CD14-positive monocyte (primary cell): ENCODE measurements at regions not wholly inside any gene's neighbourhood (a gene's known extent, or its start where the extent isn't known, plus 50 kb on each side); places are given as distances from the start of the nearest gene placed in this dataset.

Experiments
- DNase-seq, 3 donors: peaks; one replicate each; pipeline ENCODE4 v3.0.0-alpha.2; 2011 to 2022
- H2AFZ ChIP-seq: 2 replicates; pipeline ENCODE4 v1.6.0; 2012; ENCODE audit warnings: mild to moderate bottlenecking, low read depth, low read length, inconsistent platforms; ENCODE audit not compliant: insufficient read depth, poor library complexity, severe bottlenecking
- H3K27ac ChIP-seq, 2 donors: 1 replicate in 1 of 2; 2 replicates in 1 of 2; pipeline ENCODE4 v1.5.1; 2012 to 2013; ENCODE audit warnings: low read length in 2 of 2, control low read depth in 1 of 2, inconsistent platforms in 1 of 2, low read depth in 1 of 2, mild to moderate bottlenecking in 1 of 2
- H3K27me3 ChIP-seq, 2 donors: one replicate each; pipeline versions ENCODE4 v1.6.0 to v1.6.1; 2011 to 2013; ENCODE audit warnings: low read length in 2 of 2; ENCODE audit not compliant: control insufficient read depth in 2 of 2, insufficient read depth in 2 of 2
- H3K36me3 ChIP-seq, 2 donors: replicated peaks in 1 of 2; 1 replicate in 1 of 2; 2 replicates in 1 of 2; pipeline versions ENCODE4 v1.5.1 to v1.6.1; 2012 to 2013; ENCODE audit warnings: low read length in 2 of 2, control low read depth in 1 of 2, inconsistent platforms in 1 of 2, mild to moderate bottlenecking in 1 of 2; ENCODE audit not compliant: insufficient read depth in 2 of 2, control insufficient read depth in 1 of 2
- H3K4me1 ChIP-seq, 2 donors: 1 replicate in 1 of 2; 2 replicates in 1 of 2; pipeline versions ENCODE4 v1.5.1 to v1.6.1; 2012 to 2013; ENCODE audit warnings: low read length in 2 of 2, control low read depth in 1 of 2, inconsistent platforms in 1 of 2, mild to moderate bottlenecking in 1 of 2, moderate library complexity in 1 of 2; ENCODE audit not compliant: insufficient read depth in 2 of 2, control insufficient read depth in 1 of 2
- H3K4me2 ChIP-seq: replicated peaks from 2 replicates; pipeline ENCODE3; 2012; ENCODE audit warnings: low read length, moderate library complexity, mild to moderate bottlenecking; ENCODE audit not compliant: poor library complexity, severe bottlenecking; ENCODE audit errors: extremely low read depth
- H3K4me3 ChIP-seq, 3 experiments: fragments of 200-600 bp in 1 of 3; sonication (generic) in 1 of 3; replicated peaks in 1 of 3; 1 replicate in 2 of 3; 2 replicates in 1 of 3; pipeline ENCODE4 v1.5.1; 2011 to 2013; ENCODE audit warnings: low read length in 3 of 3, mild to moderate bottlenecking in 3 of 3, control low read depth in 2 of 3, low read depth in 2 of 3, inconsistent platforms in 1 of 3, moderate library complexity in 1 of 3
- H3K79me2 ChIP-seq: 2 replicates; pipeline ENCODE4 v1.6.0; 2012; ENCODE audit warnings: mild to moderate bottlenecking, control low read depth, inconsistent platforms, low read length, moderate library complexity; ENCODE audit not compliant: insufficient read depth
- H3K9ac ChIP-seq: 2 replicates; pipeline ENCODE4 v1.6.0; 2017; ENCODE audit warnings: low read length, mild to moderate bottlenecking; ENCODE audit not compliant: insufficient read depth, poor library complexity, severe bottlenecking
- H3K9me3 ChIP-seq, 2 donors: replicated peaks in 1 of 2; 1 replicate in 1 of 2; 2 replicates in 1 of 2; pipeline versions ENCODE4 v1.5.1 to v1.6.1; 2012 to 2013; ENCODE audit warnings: low read length in 2 of 2, control low read depth in 1 of 2; ENCODE audit not compliant: control insufficient read depth in 1 of 2, insufficient read depth in 1 of 2
- H4K20me1 ChIP-seq: 2 replicates; pipeline ENCODE4 v1.6.0; 2012; ENCODE audit warnings: mild to moderate bottlenecking, low read length, control low read depth, moderate library complexity; ENCODE audit not compliant: insufficient read depth
- H3K27ac Mint-ChIP-seq, 7 donors: one replicate each; pipeline ENCODE4 v1.8.0; 2020; ENCODE audit warnings: mild to moderate bottlenecking in 7 of 7, mixed read lengths in 7 of 7, moderate library complexity in 6 of 7, inconsistent platforms in 2 of 7
- H3K27me3 Mint-ChIP-seq, 3 donors: one replicate each; pipeline ENCODE4 v1.8.0; 2021 to 2022; ENCODE audit warnings: low read depth in 3 of 3, mild to moderate bottlenecking in 3 of 3, mixed read lengths in 3 of 3, moderate library complexity in 3 of 3, inconsistent platforms in 1 of 3
- H3K36me3 Mint-ChIP-seq, 2 donors: one replicate each; pipeline ENCODE4 v1.8.0; 2020; ENCODE audit warnings: mixed read lengths in 2 of 2, inconsistent platforms in 1 of 2, mild to moderate bottlenecking in 1 of 2
- H3K4me1 Mint-ChIP-seq: one replicate; pipeline ENCODE4 v1.8.0; 2020; ENCODE audit warnings: mild to moderate bottlenecking, mixed read lengths
- H3K4me3 Mint-ChIP-seq, 2 donors: one replicate each; pipeline ENCODE4 v1.8.0; 2020; ENCODE audit warnings: mild to moderate bottlenecking in 2 of 2, mixed read lengths in 2 of 2, moderate library complexity in 1 of 2
- H3K9me3 Mint-ChIP-seq, 7 donors: one replicate each; pipeline ENCODE4 v1.8.0; 2020 to 2022; ENCODE audit warnings: mixed read lengths in 7 of 7, mild to moderate bottlenecking in 6 of 7, moderate library complexity in 6 of 7, inconsistent platforms in 2 of 7
- CTCF ChIP-seq: fragments of 200-600 bp; IDR thresholded peaks from one replicate; pipeline ENCODE4 v1.8.0; 2022; ENCODE audit warnings: antibody characterized with exemption, mild to moderate bottlenecking
- WGBS: methylation state at CpG from one replicate; pipeline ENCODE4 v1.1.5; 2013; ENCODE audit warnings: missing lambda C conversion rate; ENCODE audit not compliant: insufficient coverage; 5-methylcytosine and 5-hydroxymethylcytosine counted together
- intact Hi-C, 2 donors: fragments of 100-400 bp; cut with micrococcal nuclease; formaldehyde crosslinking; loops; one replicate each; pipeline versions ENCODE4 v1.15.0 to v1.15.1; 2023

GRCh38 chr2:146584316-146584715 lies 1260.5 kb upstream of the ACVR2A start:
- Histone ChIP-seq H3K27ac (no peak overlapping the region), H3K4me1 (no peaks in the 10 kb centered on the region), H3K4me2 (no peak overlapping the region), H3K27me3 (no peaks in the 10 kb centered on the region), H3K4me3 (no peak overlapping the region), H4K20me1 (no peaks in the 10 kb centered on the region), H3K36me3 (no peaks in the 10 kb centered on the region), H3K79me2 (no peaks in the 10 kb centered on the region), H3K9ac (no peak overlapping the region), H3K9me3 (peaks cover 7 to 17% of the 10 kb centered on the region in 2 donors), H2AFZ (no peak overlapping the region)
- Mint-ChIP-seq H3K27me3 (peaks cover 0 to 2% (median 1%) of the 10 kb centered on the region in 3 donors), H3K9me3 (peaks cover 8 to 16% (median 10%) of the 10 kb centered on the region in 7 donors), H3K4me3 (no peak overlapping the region), H3K36me3 (no peaks in the 10 kb centered on the region), H3K27ac (no peak overlapping the region), H3K4me1 (no peaks in the 10 kb centered on the region)
- no CpG with 5 or more reads among the region's 2 CpGs for WGBS
- no peak for DNase-seq
- no peak for TF ChIP-seq CTCF
- intact Hi-C loops, result no loop called here

- H3K4me2 ChIP-seq, result no peak overlapping the region
- H3K9me3 ChIP-seq, result peaks cover 0 to 3% of the 10 kb centered on the region in 2 donors
- H3K36me3 Mint-ChIP-seq, result no peaks in the 10 kb centered on the region
- H3K4me1 ChIP-seq, result no peaks in the 10 kb centered on the region
- H4K20me1 ChIP-seq, result no peaks in the 10 kb centered on the region
- H3K4me3 Mint-ChIP-seq, result no peak overlapping the region
- no peak overlapping the region for H2AFZ ChIP-seq
- no peaks in the 10 kb centered on the region for H3K27me3 ChIP-seq
- DNase-seq, result no peak
- H3K9me3 Mint-ChIP-seq, result peaks cover 0 to 3% (median 0%) of the 10 kb centered on the region in 7 donors
- WGBS, result no CpG with 5 or more reads among the region's 1 CpG
- no peaks in the 10 kb centered on the region for H3K4me1 Mint-ChIP-seq
- H3K4me3 ChIP-seq, result no peak overlapping the region
- H3K27ac Mint-ChIP-seq, result no peak overlapping the region
- no peak overlapping the region for H3K27ac ChIP-seq
- H3K36me3 ChIP-seq, result no peaks in the 10 kb centered on the region
- no peak for TF ChIP-seq CTCF
- H3K9ac ChIP-seq, result no peak overlapping the region
- intact Hi-C loops, result no loop called here
- no peaks in the 10 kb centered on the region for H3K27me3 Mint-ChIP-seq
- no peaks in the 10 kb centered on the region for H3K79me2 ChIP-seq
Observed at GRCh38 chr2:146579147-146579930, 1265.5 kb upstream of the ACVR2A start.
